GM21526 (cell line): ENCODE measurements at regions not wholly inside any gene's neighbourhood (a gene's known extent, or its start where the extent isn't known, plus 50 kb on each side); places are given as distances from the start of the nearest gene placed in this dataset.

Source experiments
- ATAC-seq: cut with Tn5 transposase; IDR thresholded peaks from one replicate; pipeline ENCODE4 v1.9.1; 2021; ENCODE audit warnings: moderate library complexity; ENCODE audit not compliant: unreplicated experiment, low FRiP score

GRCh38 chr7:41808541-41808940 lies 105.7 kb upstream of the INHBA start:
- no peak for ATAC-seq

- ATAC-seq = no peak
Observed at GRCh38 chr7:41803569-41803968, 100.7 kb upstream of the INHBA start.

- ATAC-seq = no peak
Observed at GRCh38 chr7:41796331-41796730, 93.4 kb upstream of the INHBA start.

GRCh38 chr7:41795276-41795833 lies 92.5 kb upstream of the INHBA start:
- no peak for ATAC-seq

GRCh38 chr7:41793556-41793955 lies 90.7 kb upstream of the INHBA start:
- no peak for ATAC-seq

- no peak for ATAC-seq
Observed at GRCh38 chr7:41792120-41792519, 89.2 kb upstream of the INHBA start.

- ATAC-seq = no peak
Observed at GRCh38 chr7:41788556-41788955, 85.7 kb upstream of the INHBA start.

GRCh38 chr7:41787651-41788350 lies 84.9 kb upstream of the INHBA start:
- no peak for ATAC-seq

- no peak for ATAC-seq
Observed at GRCh38 chr7:41786944-41787343, 84.1 kb upstream of the INHBA start.

- ATAC-seq = no peak
Observed at GRCh38 chr7:41786404-41786803, 83.5 kb upstream of the INHBA start.

- no peak for ATAC-seq
Observed at GRCh38 chr7:41785840-41786239, 83.0 kb upstream of the INHBA start.

- no peak for ATAC-seq
Observed at GRCh38 chr7:41785265-41785664, 82.4 kb upstream of the INHBA start.

- no peak for ATAC-seq
Observed at GRCh38 chr7:41779918-41780317, 77.0 kb upstream of the INHBA start.

GRCh38 chr7:41777894-41778596 lies 75.2 kb upstream of the INHBA start:
- no peak for ATAC-seq

GRCh38 chr7:41774966-41775365 lies 72.1 kb upstream of the INHBA start:
- no peak for ATAC-seq

GRCh38 chr7:41773756-41774155 lies 70.9 kb upstream of the INHBA start:
- ATAC-seq = no peak

GRCh38 chr7:41771717-41772116 lies 68.8 kb upstream of the INHBA start:
- no peak for ATAC-seq

- no peak for ATAC-seq
Observed at GRCh38 chr7:41769162-41769561, 66.3 kb upstream of the INHBA start.

- no peak for ATAC-seq
Observed at GRCh38 chr7:41763626-41764025, 60.7 kb upstream of the INHBA start.

- no peak for ATAC-seq
Observed at GRCh38 chr7:41762641-41763040, 59.8 kb upstream of the INHBA start.

GRCh38 chr7:41760293-41760692 lies 57.4 kb upstream of the INHBA start:
- ATAC-seq = no peak

- no peak for ATAC-seq
Observed at GRCh38 chr7:41758321-41758720, 55.4 kb upstream of the INHBA start.
